IPS-15b (cell line): ENCODE measurements at regions not wholly inside any gene's neighbourhood (a gene's known extent, or its start where the extent isn't known, plus 50 kb on each side); places are given as distances from the start of the nearest gene placed in this dataset.
A peak's percentile ranks its signal among the peaks of the same experiment; 100 is the strongest.
"Not testable (repeated sequence)": the region's sequence is repeated elsewhere in the genome, so short reads cannot be mapped to it uniquely, and the experiment has no call there.

ENCODE experiments used
- H3K27me3 ChIP-seq: one replicate; pipeline ENCODE4 v1.6.1; 2013; ENCODE audit warnings: low read length; ENCODE audit not compliant: control insufficient read depth, insufficient read depth
- H3K36me3 ChIP-seq: one replicate; pipeline ENCODE4 v1.6.1; 2013; ENCODE audit warnings: low read length; ENCODE audit not compliant: control insufficient read depth, insufficient read depth
- H3K4me1 ChIP-seq: one replicate; pipeline ENCODE4 v1.6.1; 2013; ENCODE audit warnings: mild to moderate bottlenecking, low read length; ENCODE audit not compliant: control insufficient read depth, insufficient read depth
- H3K4me3 ChIP-seq: one replicate; pipeline ENCODE4 v1.5.1; 2013; ENCODE audit warnings: low read depth, low read length
- H3K9ac ChIP-seq: one replicate; pipeline ENCODE4 v1.6.1; 2013; ENCODE audit warnings: low read depth, mild to moderate bottlenecking, low read length
- H3K9me3 ChIP-seq: one replicate; pipeline ENCODE4 v1.6.1; 2013; ENCODE audit warnings: mild to moderate bottlenecking, low read length; ENCODE audit not compliant: control insufficient read depth, insufficient read depth

GRCh38 chrX:13955975-13956374 lies 73.7 kb downstream of the GEMIN8 start:
- Histone ChIP-seq H3K9ac (no peak overlapping the region), H3K27me3 (no peaks in the 10 kb centered on the region), H3K4me3 (no peak overlapping the region), H3K4me1 (peaks cover 2% of the 10 kb centered on the region), H3K36me3 (no peaks in the 10 kb centered on the region), H3K9me3 (no peaks in the 10 kb centered on the region)

GRCh38 chrX:13955095-13955647 lies 74.5 kb downstream of the GEMIN8 start:
- Histone ChIP-seq H3K9me3 (no peaks in the 10 kb centered on the region), H3K36me3 (no peaks in the 10 kb centered on the region), H3K4me1 (peaks cover 2% of the 10 kb centered on the region), H3K4me3 (no peak overlapping the region), H3K9ac (no peak overlapping the region), H3K27me3 (no peaks in the 10 kb centered on the region)

- Histone ChIP-seq H3K36me3 (no peaks in the 10 kb centered on the region), H3K4me1 (peaks cover 2% of the 10 kb centered on the region), H3K9me3 (no peaks in the 10 kb centered on the region), H3K27me3 (no peaks in the 10 kb centered on the region), H3K4me3 (no peak overlapping the region), H3K9ac (no peak overlapping the region)
These were observed 77.1 kb downstream of the GEMIN8 start for GRCh38 chrX:13952581-13952980.

- H3K9ac ChIP-seq: not testable (repeated sequence)
- peaks cover 23% of the 10 kb centered on the region for H3K4me1 ChIP-seq
These were observed 83.5 kb downstream of the GEMIN8 start for GRCh38 chrX:13946223-13946622.

GRCh38 chrX:13945787-13946186 lies 83.9 kb downstream of the GEMIN8 start:
- not testable (repeated sequence) for H3K4me3 ChIP-seq, H3K9ac ChIP-seq, H3K9me3 ChIP-seq, H3K36me3 ChIP-seq, H3K27me3 ChIP-seq
- peaks cover 27% of the 10 kb centered on the region for H3K4me1 ChIP-seq

More at GRCh38 chrX:13946223-13946622, 83.5 kb downstream of the GEMIN8 start:
- not testable (repeated sequence) for H3K9me3 ChIP-seq, H3K4me3 ChIP-seq, H3K36me3 ChIP-seq, H3K27me3 ChIP-seq

GRCh38 chrX:13940671-13941070 lies 89.0 kb downstream of the GEMIN8 start:
- Histone ChIP-seq H3K27me3 (no peaks in the 10 kb centered on the region), H3K36me3 (no peaks in the 10 kb centered on the region), H3K4me1 (peaks cover 54% of the 10 kb centered on the region)

GRCh38 chrX:13939741-13940597 lies 89.7 kb downstream of the GEMIN8 start:
- Histone ChIP-seq H3K9ac (no peak overlapping the region), H3K9me3 (no peaks in the 10 kb centered on the region), H3K4me3 (no peak overlapping the region), H3K36me3 (no peaks in the 10 kb centered on the region), H3K4me1 (peaks cover 54% of the 10 kb centered on the region), H3K27me3 (no peaks in the 10 kb centered on the region)

More at GRCh38 chrX:13940671-13941070, 89.0 kb downstream of the GEMIN8 start:
- H3K4me3 ChIP-seq: no peak overlapping the region
- no peak overlapping the region for H3K9ac ChIP-seq
- H3K9me3 ChIP-seq: no peaks in the 10 kb centered on the region

- H3K9ac ChIP-seq: peak overlapping the region; percentile 71
- no peaks in the 10 kb centered on the region for H3K9me3 ChIP-seq
- H3K27me3 ChIP-seq: no peaks in the 10 kb centered on the region
- H3K4me1 ChIP-seq: peaks cover 52% of the 10 kb centered on the region
- peak overlapping the region; percentile 83 for H3K4me3 ChIP-seq
- no peaks in the 10 kb centered on the region for H3K36me3 ChIP-seq
These were observed 90.7 kb downstream of the GEMIN8 start for GRCh38 chrX:13938829-13939530.

- Histone ChIP-seq H3K9ac (peak overlapping the region; percentile 88), H3K4me1 (peaks cover 52% of the 10 kb centered on the region), H3K4me3 (peak overlapping the region; percentile 83), H3K27me3 (no peaks in the 10 kb centered on the region), H3K36me3 (no peaks in the 10 kb centered on the region), H3K9me3 (no peaks in the 10 kb centered on the region)
These were observed 91.5 kb downstream of the GEMIN8 start for GRCh38 chrX:13938051-13938828.

GRCh38 chrX:13937370-13938050 lies 92.2 kb downstream of the GEMIN8 start:
- Histone ChIP-seq H3K4me1 (peaks cover 51% of the 10 kb centered on the region), H3K27me3 (no peaks in the 10 kb centered on the region), H3K4me3 (peak overlapping the region; percentile 83), H3K9ac (peak overlapping the region; percentile 88), H3K36me3 (no peaks in the 10 kb centered on the region), H3K9me3 (no peaks in the 10 kb centered on the region)
